H1 (cell line): ENCODE measurements at regions not wholly inside any gene's neighbourhood (a gene's known extent, or its start where the extent isn't known, plus 50 kb on each side); places are given as distances from the start of the nearest gene placed in this dataset.

Source experiments
- CTCF ChIA-PET: fragments of 300-600 bp; sonication (Branson Sonifier 250); formaldehyde crosslinking; loops from one replicate; lab custom pipeline; 2021; ENCODE audit not compliant: partially characterized antibody; lab: Charles Lee
- POLR2A ChIA-PET: fragments of 300-600 bp; sonication (Branson Sonifier 250); formaldehyde crosslinking; loops from one replicate; lab custom pipeline; 2021; ENCODE audit warnings: inconsistent platforms; ENCODE audit not compliant: partially characterized antibody; lab: Charles Lee
- DNase-seq, 2 experiments: peaks; one replicate each; pipeline versions ENCODE4 v3.0.0 to v3.0.0-alpha.2; 2010 to 2022; ENCODE audit warnings: low spot score in 2 of 2, low read depth in 1 of 2, mixed read lengths in 1 of 2
- FAIRE-seq: peaks from 2 replicates; lab custom pipeline; 2011; peaks lifted over from hg19 to GRCh38; lab: Jason Lieb, UNC
- H2AFZ ChIP-seq: 2 replicates; pipeline ENCODE4 v1.8.1; 2012; ENCODE audit warnings: low read length, inconsistent platforms
- H2AK5ac ChIP-seq: 2 replicates; pipeline ENCODE4 v1.6.1; 2013; ENCODE audit warnings: low read depth, low read length
- H2BK120ac ChIP-seq: replicated peaks from 2 replicates; pipeline ENCODE3; 2013; ENCODE audit warnings: low read depth, low read length, inconsistent platforms
- H2BK12ac ChIP-seq: 2 replicates; pipeline ENCODE4 v1.6.1; 2013; ENCODE audit warnings: low read depth, low read length
- H2BK15ac ChIP-seq: 2 replicates; pipeline ENCODE4 v1.6.1; 2013; ENCODE audit warnings: low read length
- H2BK20ac ChIP-seq: 2 replicates; pipeline ENCODE4 v1.6.1; 2013; ENCODE audit warnings: low read length
- H2BK5ac ChIP-seq: 2 replicates; pipeline ENCODE4 v1.6.1; 2013; ENCODE audit warnings: low read depth, low read length
- H3K14ac ChIP-seq: 2 replicates; pipeline ENCODE4 v1.6.1; 2013; ENCODE audit warnings: inconsistent platforms; ENCODE audit not compliant: insufficient read length
- H3K18ac ChIP-seq: 2 replicates; pipeline ENCODE4 v1.6.1; 2013; ENCODE audit warnings: low read length; ENCODE audit errors: extremely low read depth
- H3K23ac ChIP-seq: 2 replicates; pipeline ENCODE4 v1.6.1; 2013; ENCODE audit warnings: inconsistent platforms; ENCODE audit not compliant: insufficient read length
- H3K23me2 ChIP-seq: 2 replicates; pipeline ENCODE4 v1.6.1; 2013; ENCODE audit warnings: low read depth, low read length
- H3K27ac ChIP-seq: 2 replicates; pipeline ENCODE4 v1.6.1; 2011; ENCODE audit warnings: low read depth, low read length, inconsistent platforms
- H3K27me3 ChIP-seq, 4 experiments: replicated peaks in 1 of 4; 1 replicate in 1 of 4; 2 replicates in 3 of 4; pipeline versions ENCODE4 v1.6.1 to v1.8.1; 2011 to 2013; ENCODE audit warnings: low read length in 3 of 4, mild to moderate bottlenecking in 3 of 4, inconsistent platforms in 2 of 4, mixed read lengths in 2 of 4, moderate library complexity in 1 of 4; ENCODE audit not compliant: control insufficient read depth in 3 of 4, insufficient read depth in 3 of 4; ENCODE audit errors: extremely low read depth in 1 of 4
- H3K36me3 ChIP-seq, 4 experiments: 2 replicates each; pipeline versions ENCODE4 v1.6.1 to v1.8.1; 2011 to 2013; ENCODE audit warnings: mild to moderate bottlenecking in 4 of 4, low read length in 3 of 4, moderate library complexity in 2 of 4, control low read depth in 1 of 4, inconsistent platforms in 1 of 4; ENCODE audit not compliant: insufficient read depth in 4 of 4, control insufficient read depth in 2 of 4
- H3K4ac ChIP-seq: replicated peaks from 2 replicates; pipeline ENCODE3; 2013; ENCODE audit warnings: low read length, low read depth, mixed read lengths, inconsistent platforms; ENCODE audit not compliant: insufficient read length
- H3K4me1 ChIP-seq, 4 experiments: replicated peaks in 1 of 4; 1 replicate in 1 of 4; 2 replicates in 3 of 4; pipeline versions ENCODE4 v1.6.1 to v1.8.1; 2011 to 2013; ENCODE audit warnings: low read length in 3 of 4, inconsistent platforms in 2 of 4, mixed read lengths in 1 of 4; ENCODE audit not compliant: insufficient read depth in 4 of 4, control insufficient read depth in 3 of 4
- H3K4me2 ChIP-seq, 2 experiments: 2 replicates each; pipeline versions ENCODE4 v1.6.1 to v1.8.1; 2011 to 2013; ENCODE audit warnings: low read depth in 2 of 2, low read length in 2 of 2, control low read depth in 1 of 2, inconsistent platforms in 1 of 2, mild to moderate bottlenecking in 1 of 2; ENCODE audit not compliant: insufficient read depth in 1 of 2
- H3K4me3 ChIP-seq, 4 experiments: fragments of 200-600, 300-600 bp in 1 of 4; sonication (generic), shearing (Covaris generic), sonication (Bioruptor Twin) in 1 of 4; 2 replicates each; pipeline versions ENCODE4 v1.5.1 to v1.8.1; 2011 to 2016; ENCODE audit warnings: low read length in 4 of 4, low read depth in 3 of 4, control low read depth in 2 of 4, inconsistent platforms in 2 of 4, mild to moderate bottlenecking in 2 of 4, mixed read lengths in 1 of 4, moderate library complexity in 1 of 4; ENCODE audit not compliant: insufficient read depth in 2 of 4; ENCODE audit errors: extremely low read depth in 1 of 4
- H3K56ac ChIP-seq: replicated peaks from 2 replicates; pipeline ENCODE3; 2013; ENCODE audit warnings: low read depth, mild to moderate bottlenecking, mixed read lengths, low read length, inconsistent platforms; ENCODE audit not compliant: insufficient read length
- H3K79me1 ChIP-seq: 2 replicates; pipeline ENCODE4 v1.6.1; 2013; ENCODE audit warnings: low read depth, low read length, control low read depth
- H3K79me2 ChIP-seq, 2 experiments: 2 replicates each; pipeline versions ENCODE4 v1.6.1 to v1.8.1; 2012 to 2013; ENCODE audit warnings: low read length in 2 of 2, mild to moderate bottlenecking in 2 of 2, inconsistent platforms in 1 of 2; ENCODE audit not compliant: insufficient read depth in 2 of 2, control insufficient read depth in 1 of 2
- H3K9ac ChIP-seq, 4 experiments: replicated peaks in 1 of 4; 1 replicate in 1 of 4; 2 replicates in 3 of 4; pipeline versions ENCODE4 v1.6.1 to v1.8.1; 2011 to 2013; ENCODE audit warnings: low read depth in 3 of 4, low read length in 3 of 4, control low read depth in 2 of 4, mild to moderate bottlenecking in 2 of 4, moderate library complexity in 2 of 4, inconsistent platforms in 1 of 4; ENCODE audit errors: extremely low read depth in 1 of 4
- H3K9me3 ChIP-seq, 2 experiments: 2 replicates each; pipeline versions ENCODE4 v1.6.1 to v1.8.1; 2012 to 2013; ENCODE audit warnings: mild to moderate bottlenecking in 2 of 2, moderate library complexity in 2 of 2, control low read depth in 1 of 2, inconsistent platforms in 1 of 2, low read depth in 1 of 2, low read length in 1 of 2, mixed read lengths in 1 of 2; ENCODE audit not compliant: insufficient read depth in 2 of 2
- H4K20me1 ChIP-seq, 2 experiments: replicated peaks in 1 of 2; 2 replicates each; pipeline versions ENCODE3 to v1.8.1; 2011 to 2013; ENCODE audit warnings: inconsistent platforms in 2 of 2, low read length in 2 of 2, mild to moderate bottlenecking in 1 of 2; ENCODE audit not compliant: insufficient read depth in 2 of 2, control insufficient read depth in 1 of 2
- H4K5ac ChIP-seq: 2 replicates; pipeline ENCODE4 v1.6.1; 2013; ENCODE audit warnings: low read length, low read depth, mixed read lengths, inconsistent platforms; ENCODE audit not compliant: insufficient read length
- H4K8ac ChIP-seq: 2 replicates; pipeline ENCODE4 v1.8.0; 2013; ENCODE audit warnings: mild to moderate bottlenecking, moderate library complexity, low read length, inconsistent platforms; ENCODE audit not compliant: insufficient read depth; ENCODE audit errors: extremely low read depth
- H4K91ac ChIP-seq: replicated peaks from 2 replicates; pipeline ENCODE3; 2013; ENCODE audit warnings: low read length, mixed read lengths, inconsistent platforms; ENCODE audit not compliant: insufficient read length
- ASH2L ChIP-seq: fragments of 200-600, 300-600 bp; sonication (generic); IDR thresholded peaks from one replicate; pipeline ENCODE4 v1.7.1; 2017; ENCODE audit warnings: low read length
- BCL11A ChIP-seq, 2 experiments: IDR thresholded peaks; one replicate each; pipeline ENCODE4 v1.6.1; 2011; ENCODE audit warnings: low read depth in 2 of 2, low read length in 2 of 2, mild to moderate bottlenecking in 2 of 2
- BRCA1 ChIP-seq: IDR thresholded peaks from 2 replicates; pipeline ENCODE4 v1.6.1; 2012; ENCODE audit warnings: low read depth, low read length, improper control_type of control experiment
- HDAC2 ChIP-seq, 2 experiments: fragments of 300-600 bp in 1 of 2; sonication (generic) in 1 of 2; IDR thresholded peaks; 2 replicates each; pipeline ENCODE4 v1.6.1; 2011 to 2012; ENCODE audit warnings: low read depth in 2 of 2, low read length in 2 of 2, mild to moderate bottlenecking in 2 of 2, moderate library complexity in 2 of 2, borderline replicate concordance in 1 of 2, inconsistent platforms in 1 of 2
- RNF2 ChIP-seq: fragments of 200-900, 300-1000 bp; sonication (generic); IDR thresholded peaks from 2 replicates; pipeline ENCODE4 v1.7.1; 2016; ENCODE audit warnings: borderline replicate concordance, low read depth, mild to moderate bottlenecking, antibody characterized with exemption, low read length; ENCODE audit not compliant: poor library complexity, severe bottlenecking; ENCODE audit errors: missing control alignments
- SUZ12 ChIP-seq: fragments of 200-600 bp; sonication (generic); IDR thresholded peaks from 2 replicates; pipeline ENCODE4 v1.6.1; 2012; ENCODE audit warnings: mild to moderate bottlenecking, inconsistent platforms, low read length, moderate library complexity, mixed read lengths
- YY1 ChIP-seq: IDR thresholded peaks from 2 replicates; pipeline ENCODE4 v1.6.1; 2011; ENCODE audit warnings: low read depth, mild to moderate bottlenecking, low read length
- WGBS, 2 experiments: shearing (Covaris generic) in 1 of 2; methylation state at CpG; one replicate each; pipeline versions ENCODE4 v1.1.6 to v1.1.7; 2013 to 2015; ENCODE audit warnings: low lambda C conversion rate in 2 of 2, mixed read lengths in 2 of 2, inconsistent platforms in 1 of 2, low coverage in 1 of 2, missing lambda C conversion rate in 1 of 2; ENCODE audit not compliant: insufficient replicate concordance in 2 of 2, insufficient coverage in 1 of 2, insufficient read length in 1 of 2; ENCODE audit errors: extremely low coverage in 1 of 2, missing lambda C conversion rate in 1 of 2; 5-methylcytosine and 5-hydroxymethylcytosine counted together

GRCh38 chr20:20953738-20954618, 152.2 kb downstream of the LINC00237 start:
- Histone ChIP-seq H3K79me1 (no peaks in the 10 kb centered on the region), H2BK20ac (no peak overlapping the region), H3K27ac (no peak overlapping the region), H3K9ac (no peak overlapping the region), H2BK120ac (no peak overlapping the region), H3K36me3 (no peaks in the 10 kb centered on the region), H3K4me3 (no peak overlapping the region), H2AK5ac (no peak overlapping the region), H2BK15ac (no peak overlapping the region), H3K4me1 (no peaks in the 10 kb centered on the region), H4K5ac (no peak overlapping the region), H2BK12ac (no peak overlapping the region), H4K20me1 (no peaks in the 10 kb centered on the region), H3K9me3 (no peaks in the 10 kb centered on the region), H3K56ac (no peak overlapping the region), H2AFZ (no peak overlapping the region), H4K91ac (no peak overlapping the region), H3K14ac (no peak overlapping the region), H2BK5ac (no peak overlapping the region), H3K23me2 (no peaks in the 10 kb centered on the region), H4K8ac (no peak overlapping the region), H3K23ac (no peak overlapping the region), H3K4ac (no peak overlapping the region), H3K18ac (no peak overlapping the region), H3K27me3 (no peaks in the 10 kb centered on the region), H3K79me2 (no peaks in the 10 kb centered on the region), H3K4me2 (no peak overlapping the region)
- TF ChIP-seq BCL11A (IDR thresholded peaks at IDR 0.05; ENCODE audit: low read depth in 2 of 2, low read length in 2 of 2) (no peak), YY1 (no peak), HDAC2 (IDR thresholded peaks at IDR 0.05; ENCODE audit: borderline replicate concordance in 1 of 2, low read depth in 2 of 2, low read length in 2 of 2) (no peak), RNF2 (no peak), SUZ12 (no peak), BRCA1 (no peak), ASH2L (no peak)
- FAIRE-seq: no peak
- POLR2A ChIA-PET: no interaction called here
- no peak for DNase-seq
- CTCF ChIA-PET: interaction anchor here (0.7 to 1.8 kb wide), 7 partner anchors 14 to 109 kb away, joined by 3 to 5 read pairs (median 3); no protein-coding TSS in a partner anchor
- WGBS, 2 experiments: 85% methylated on average over 11 of the region's 11 CpGs; no CpG with 5 or more reads in 1 of the 2 experiments
